ENCODE measurements at regions not wholly inside any gene's neighbourhood (a gene's known extent, or its start where the extent isn't known, plus 50 kb on each side); places are given as distances from the start of the nearest gene placed in this dataset.

DNA sequence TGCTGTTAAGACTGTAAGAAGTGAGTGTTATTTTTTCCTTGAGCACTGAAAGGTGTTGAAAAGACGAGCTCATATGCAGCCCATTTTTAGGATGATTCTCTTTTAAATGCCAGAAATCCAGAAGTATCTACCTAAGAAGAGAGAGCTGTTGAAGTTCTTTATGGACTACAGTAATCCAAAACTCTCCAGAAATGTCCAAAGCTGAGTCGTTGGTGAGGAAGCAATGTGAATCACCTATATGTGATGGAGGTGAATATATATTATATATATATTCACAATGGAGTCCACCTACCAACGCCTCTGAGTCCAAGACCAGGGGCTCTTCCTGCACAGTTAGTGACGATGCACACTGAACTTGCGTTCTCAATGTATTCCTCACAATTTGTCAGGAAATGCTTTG lies 252.7 kb upstream of the PITRM1 start:
- H3K79me2 ChIP-seq (ENCODE audit: control insufficient read depth, insufficient read depth, low read length), result no peaks in the 10 kb centered on the region

DNA sequence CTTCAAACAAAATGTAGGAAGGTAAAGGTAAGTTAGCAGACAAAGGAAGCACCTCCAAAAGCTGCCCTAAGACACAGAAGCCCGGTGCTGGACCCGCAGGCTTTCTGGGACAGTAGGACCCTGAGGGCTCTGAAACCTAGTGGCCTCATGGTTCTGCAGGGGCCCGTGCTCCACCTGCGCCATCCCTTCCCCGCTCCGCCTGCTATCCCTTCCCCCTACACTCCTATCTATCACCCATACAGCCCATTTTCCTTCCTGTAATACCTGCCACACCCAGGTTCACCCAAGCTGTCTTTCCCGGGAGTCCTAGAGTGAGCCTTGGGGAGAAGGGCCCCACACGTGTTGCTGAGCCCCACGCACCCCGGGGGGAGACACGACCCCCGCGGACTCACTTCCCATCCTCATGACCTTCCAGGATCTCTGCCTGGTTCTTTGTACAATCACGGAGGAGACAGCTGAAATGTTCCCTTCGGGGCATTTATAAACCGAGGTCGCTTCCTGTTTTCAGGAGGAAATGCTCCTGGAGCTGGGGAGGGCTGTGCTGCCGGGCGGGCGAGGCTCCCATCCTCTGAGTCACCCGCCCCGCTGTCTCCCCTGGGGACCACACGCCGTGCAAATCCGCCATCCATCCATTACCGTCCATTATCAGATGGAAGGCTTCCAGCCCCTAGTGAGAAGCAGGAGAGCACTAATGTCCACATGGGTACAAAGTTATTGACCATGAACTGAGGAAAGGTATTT lies 251.7 kb upstream of the PITRM1 start:
- Histone ChIP-seq H3K9me3 (ENCODE audit: control insufficient read depth, insufficient read depth, low read depth, low read length) (no peaks in the 10 kb centered on the region), H3K27me3 (ENCODE audit: control insufficient read depth, insufficient read depth, low read length) (no peaks in the 10 kb centered on the region), H3K27ac (ENCODE audit: insufficient read depth, low read length) (no peak overlapping the region), H4K20me1 (ENCODE audit: control insufficient read depth, extremely low read depth, insufficient read depth, low read length) (no peaks in the 10 kb centered on the region), H3K4me1 (ENCODE audit: control insufficient read depth, extremely low read depth, insufficient read depth, low read length) (peaks cover 18% of the 10 kb centered on the region), H3K4me3 (replicated peaks in 1 of 4; ENCODE audit: control extremely low read depth in 1 of 4, insufficient read depth in 1 of 4, low read depth in 3 of 4, low read length in 4 of 4) (no peak overlapping the region), H2AFZ (ENCODE audit: low read length) (no peak overlapping the region), H3K36me3 (ENCODE audit: control insufficient read depth, insufficient read depth, low read length) (no peaks in the 10 kb centered on the region), H3K79me2 (ENCODE audit: control insufficient read depth, insufficient read depth, low read length) (no peaks in the 10 kb centered on the region), H3K9ac (ENCODE audit: insufficient read depth, low read length) (no peak overlapping the region), H3K4me2 (ENCODE audit: extremely low read depth, insufficient read depth, low read length) (no peak overlapping the region)
- peak in 1 of 2 donors; percentile 68 for DNase-seq (ENCODE audit: low read depth in 2 of 2)
- TF ChIP-seq, protein P1, sequence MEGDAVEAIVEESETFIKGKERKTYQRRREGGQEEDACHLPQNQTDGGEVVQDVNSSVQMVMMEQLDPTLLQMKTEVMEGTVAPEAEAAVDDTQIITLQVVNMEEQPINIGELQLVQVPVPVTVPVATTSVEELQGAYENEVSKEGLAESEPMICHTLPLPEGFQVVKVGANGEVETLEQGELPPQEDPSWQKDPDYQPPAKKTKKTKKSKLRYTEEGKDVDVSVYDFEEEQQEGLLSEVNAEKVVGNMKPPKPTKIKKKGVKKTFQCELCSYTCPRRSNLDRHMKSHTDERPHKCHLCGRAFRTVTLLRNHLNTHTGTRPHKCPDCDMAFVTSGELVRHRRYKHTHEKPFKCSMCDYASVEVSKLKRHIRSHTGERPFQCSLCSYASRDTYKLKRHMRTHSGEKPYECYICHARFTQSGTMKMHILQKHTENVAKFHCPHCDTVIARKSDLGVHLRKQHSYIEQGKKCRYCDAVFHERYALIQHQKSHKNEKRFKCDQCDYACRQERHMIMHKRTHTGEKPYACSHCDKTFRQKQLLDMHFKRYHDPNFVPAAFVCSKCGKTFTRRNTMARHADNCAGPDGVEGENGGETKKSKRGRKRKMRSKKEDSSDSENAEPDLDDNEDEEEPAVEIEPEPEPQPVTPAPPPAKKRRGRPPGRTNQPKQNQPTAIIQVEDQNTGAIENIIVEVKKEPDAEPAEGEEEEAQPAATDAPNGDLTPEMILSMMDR (conservative IDR thresholded peaks at IDR 0.05 in 1 of 2, IDR thresholded peaks at IDR 0.05 in 1 of 2; ENCODE audit: low read depth in 1 of 2, low read length in 2 of 2), result no peak
- TF ChIP-seq EZH2 (IDR thresholded peaks at IDR 0.05; ENCODE audit: low read length, missing control alignments), result no peak

More for the DNA sequence above, 252.7 kb upstream of the PITRM1 start:
- Histone ChIP-seq H3K4me1 (ENCODE audit: control insufficient read depth, extremely low read depth, insufficient read depth, low read length) (peaks cover 18% of the 10 kb centered on the region), H2AFZ (ENCODE audit: low read length) (no peak overlapping the region), H3K36me3 (ENCODE audit: control insufficient read depth, insufficient read depth, low read length) (no peaks in the 10 kb centered on the region), H3K4me3 (replicated peaks in 1 of 4; ENCODE audit: control extremely low read depth in 1 of 4, insufficient read depth in 1 of 4, low read depth in 3 of 4, low read length in 4 of 4) (no peak overlapping the region), H4K20me1 (ENCODE audit: control insufficient read depth, extremely low read depth, insufficient read depth, low read length) (no peaks in the 10 kb centered on the region), H3K4me2 (ENCODE audit: extremely low read depth, insufficient read depth, low read length) (no peak overlapping the region), H3K9me3 (ENCODE audit: control insufficient read depth, insufficient read depth, low read depth, low read length) (no peaks in the 10 kb centered on the region), H3K9ac (ENCODE audit: insufficient read depth, low read length) (no peak overlapping the region), H3K27me3 (ENCODE audit: control insufficient read depth, insufficient read depth, low read length) (no peaks in the 10 kb centered on the region), H3K27ac (ENCODE audit: insufficient read depth, low read length) (peak overlapping the region; percentile 44)
- DNase-seq (ENCODE audit: low read depth in 2 of 2), result no peak
- TF ChIP-seq EZH2 (IDR thresholded peaks at IDR 0.05; ENCODE audit: low read length, missing control alignments), result no peak
- TF ChIP-seq, protein P1 (conservative IDR thresholded peaks at IDR 0.05 in 1 of 2, IDR thresholded peaks at IDR 0.05 in 1 of 2; ENCODE audit: low read depth in 1 of 2, low read length in 2 of 2), result no peak

- H2AFZ ChIP-seq (ENCODE audit: low read length), result no peak overlapping the region
- TF ChIP-seq EZH2 (IDR thresholded peaks at IDR 0.05; ENCODE audit: low read length, missing control alignments), result no peak
- TF ChIP-seq, protein P1 (conservative IDR thresholded peaks at IDR 0.05 in 1 of 2, IDR thresholded peaks at IDR 0.05 in 1 of 2; ENCODE audit: low read depth in 1 of 2, low read length in 2 of 2), result no peak
- no peak overlapping the region for H3K27ac ChIP-seq (ENCODE audit: insufficient read depth, low read length)
- no peak overlapping the region for H3K4me2 ChIP-seq (ENCODE audit: extremely low read depth, insufficient read depth, low read length)
- no peaks in the 10 kb centered on the region for H3K79me2 ChIP-seq (ENCODE audit: control insufficient read depth, insufficient read depth, low read length)
- no peak overlapping the region for H3K4me3 ChIP-seq (replicated peaks in 1 of 4; ENCODE audit: control extremely low read depth in 1 of 4, insufficient read depth in 1 of 4, low read depth in 3 of 4, low read length in 4 of 4)
- H3K4me1 ChIP-seq (ENCODE audit: control insufficient read depth, extremely low read depth, insufficient read depth, low read length), result peaks cover 18% of the 10 kb centered on the region
- H3K36me3 ChIP-seq (ENCODE audit: control insufficient read depth, insufficient read depth, low read length), result no peaks in the 10 kb centered on the region
- H3K9ac ChIP-seq (ENCODE audit: insufficient read depth, low read length), result no peak overlapping the region
- no peak for DNase-seq (ENCODE audit: low read depth in 2 of 2)
- no peaks in the 10 kb centered on the region for H3K27me3 ChIP-seq (ENCODE audit: control insufficient read depth, insufficient read depth, low read length)
- no peaks in the 10 kb centered on the region for H3K9me3 ChIP-seq (ENCODE audit: control insufficient read depth, insufficient read depth, low read depth, low read length)
- H4K20me1 ChIP-seq (ENCODE audit: control insufficient read depth, extremely low read depth, insufficient read depth, low read length), result no peaks in the 10 kb centered on the region
Observed at GRCh38 chr10:3423384-3423783, 250.8 kb upstream of the PITRM1 start.
